GM23338 (cell line): ENCODE measurements at regions not wholly inside any gene's neighbourhood (a gene's known extent, or its start where the extent isn't known, plus 50 kb on each side); places are given as distances from the start of the nearest gene placed in this dataset.

Experiments used
- ATAC-seq: fragments of 200-7000 bp; cut with Tn5 transposase; 3 replicates; pipeline ENCODE4 v1.9.1; 2020
- DNase-seq: peaks from one replicate; pipeline ENCODE4 v3.0.0-alpha.2; 2015; ENCODE audit warnings: low spot score
- H2AFZ ChIP-seq: fragments of 200-600 bp; sonication (generic); 2 replicates; pipeline ENCODE4 v1.8.0; 2016; ENCODE audit warnings: antibody characterized with exemption, mild to moderate bottlenecking, moderate library complexity
- H3F3A ChIP-seq: fragments of 200-600 bp; sonication (generic); replicated peaks from 2 replicates; pipeline ENCODE4 v1.8.0; 2017; ENCODE audit warnings: antibody characterized with exemption, mixed run types, low read depth
- H3K27ac ChIP-seq: fragments of 200-600 bp; sonication (generic); 2 replicates; pipeline ENCODE4 v1.6.1; 2016; ENCODE audit warnings: low read depth
- H3K27me3 ChIP-seq: fragments of 200-600 bp; sonication (generic); 2 replicates; pipeline ENCODE4 v1.8.0; 2016; ENCODE audit warnings: mild to moderate bottlenecking, mixed run types, moderate library complexity; ENCODE audit not compliant: insufficient read depth
- H3K36me3 ChIP-seq: fragments of 200-600 bp; sonication (generic); 2 replicates; pipeline ENCODE4 v1.8.0; 2016; ENCODE audit warnings: mild to moderate bottlenecking; ENCODE audit not compliant: insufficient read depth
- H3K4me1 ChIP-seq: fragments of 200-600 bp; sonication (generic); 2 replicates; pipeline ENCODE4 v1.8.0; 2016; ENCODE audit warnings: mild to moderate bottlenecking, moderate library complexity; ENCODE audit not compliant: insufficient read depth
- H3K4me2 ChIP-seq: fragments of 200-600 bp; sonication (generic); 2 replicates; pipeline ENCODE4 v1.7.1; 2017; ENCODE audit warnings: mixed run types
- H3K4me3 ChIP-seq: fragments of 200-600 bp; sonication (generic); 2 replicates; pipeline ENCODE4 v1.6.1; 2016; ENCODE audit warnings: mixed run types
- H3K79me2 ChIP-seq: fragments of 200-600 bp; sonication (generic); replicated peaks from 2 replicates; pipeline ENCODE4 v1.8.0; 2017; ENCODE audit warnings: mild to moderate bottlenecking; ENCODE audit not compliant: insufficient read depth
- H3K9me2 ChIP-seq: fragments of 200-600 bp; sonication (generic); 2 replicates; pipeline ENCODE4 v1.8.0; 2017; ENCODE audit not compliant: insufficient read depth
- H4K20me1 ChIP-seq: fragments of 200-600 bp; sonication (generic); replicated peaks from 2 replicates; pipeline ENCODE4 v1.8.0; 2017; ENCODE audit warnings: mild to moderate bottlenecking; ENCODE audit not compliant: insufficient read depth
- H3K27ac Mint-ChIP-seq: 2 replicates; pipeline ENCODE4 v1.8.0; 2020; ENCODE audit warnings: inconsistent platforms, mild to moderate bottlenecking, moderate library complexity, mixed read lengths
- H3K27me3 Mint-ChIP-seq: 3 replicates; pipeline ENCODE4 v1.8.0; 2022; ENCODE audit warnings: low read depth, mild to moderate bottlenecking, moderate library complexity, mixed read lengths, inconsistent platforms; ENCODE audit not compliant: insufficient read depth, poor library complexity
- H3K36me3 Mint-ChIP-seq: 3 replicates; pipeline ENCODE4 v1.8.0; 2021; ENCODE audit warnings: low read depth, mild to moderate bottlenecking, inconsistent platforms, moderate library complexity, mixed read lengths
- H3K4me1 Mint-ChIP-seq: 3 replicates; pipeline ENCODE4 v1.8.0; 2020; ENCODE audit warnings: mild to moderate bottlenecking, inconsistent platforms, mixed read lengths
- H3K4me3 Mint-ChIP-seq: 3 replicates; pipeline ENCODE4 v1.8.0; 2021; ENCODE audit warnings: moderate library complexity, mild to moderate bottlenecking, inconsistent platforms, mixed read lengths
- H3K9me3 Mint-ChIP-seq: 3 replicates; pipeline ENCODE4 v1.8.0; 2020; ENCODE audit warnings: moderate library complexity, mild to moderate bottlenecking, inconsistent platforms, mixed read lengths
- CREB1 ChIP-seq: fragments of 250-450 bp; sonication (Bioruptor Pico); IDR thresholded peaks from 2 replicates; pipeline ENCODE4 v1.5.0; 2020; ENCODE audit warnings: low read depth, mild to moderate bottlenecking, moderate library complexity
- ETS1 ChIP-seq: IDR thresholded peaks from 2 replicates; pipeline ENCODE4 v1.6.1; 2016; ENCODE audit warnings: antibody characterized with exemption
- EZH2 ChIP-seq: fragments of 200-600 bp; sonication (generic); IDR thresholded peaks from one replicate; pipeline ENCODE4 v1.8.0; 2017; ENCODE audit warnings: antibody characterized with exemption, mild to moderate bottlenecking, low read depth; ENCODE audit not compliant: unreplicated experiment
- EZH2phosphoT487 ChIP-seq: fragments of 200-600 bp; sonication (generic); IDR thresholded peaks from one replicate; pipeline ENCODE4 v1.8.1; 2018; ENCODE audit warnings: antibody characterized with exemption; ENCODE audit not compliant: unreplicated experiment
- JUNB ChIP-seq: IDR thresholded peaks from one replicate; pipeline ENCODE4 v1.6.1; 2016; ENCODE audit warnings: antibody characterized with exemption; ENCODE audit not compliant: unreplicated experiment
- NANOG ChIP-seq: IDR thresholded peaks from 2 replicates; pipeline ENCODE4 v1.6.1; 2016; ENCODE audit warnings: antibody characterized with exemption, borderline replicate concordance
- POLR2AphosphoS5 ChIP-seq: IDR thresholded peaks from 2 replicates; pipeline ENCODE4 v1.6.1; 2016; ENCODE audit warnings: antibody characterized with exemption, low read depth
- REST ChIP-seq: IDR thresholded peaks from one replicate; pipeline ENCODE4 v1.6.1; 2018; ENCODE audit warnings: antibody characterized with exemption; ENCODE audit not compliant: unreplicated experiment
- ZNF114 ChIP-seq: fragments of 250-450 bp; sonication (Bioruptor Pico); IDR thresholded peaks from 2 replicates; pipeline ENCODE4 v1.5.0; 2020; ENCODE audit warnings: mild to moderate bottlenecking, moderate library complexity
- TF ChIP-seq, protein P1 (sequence below), 2 experiments: fragments of 200-600 bp in 1 of 2; sonication (generic) in 1 of 2; conservative IDR thresholded peaks; 2 replicates each; pipeline versions ENCODE4 v1.5.1 to v1.6.1; 2016 to 2017; ENCODE audit warnings: antibody characterized with exemption in 2 of 2, low read depth in 2 of 2, mild to moderate bottlenecking in 2 of 2, moderate library complexity in 1 of 2
- TF ChIP-seq, protein P2 (sequence below): fragments of 250-450 bp; sonication (Bioruptor Pico); IDR thresholded peaks from 2 replicates; pipeline ENCODE4 v1.5.0; 2020; ENCODE audit warnings: mild to moderate bottlenecking, moderate library complexity

GRCh38 chr7:25594122-25594521 is 365.8 kb upstream of the NPVF start:
- TF ChIP-seq REST: no peak
- no peak for TF ChIP-seq EZH2
- TF ChIP-seq ETS1: no peak
- TF ChIP-seq, protein P1, sequence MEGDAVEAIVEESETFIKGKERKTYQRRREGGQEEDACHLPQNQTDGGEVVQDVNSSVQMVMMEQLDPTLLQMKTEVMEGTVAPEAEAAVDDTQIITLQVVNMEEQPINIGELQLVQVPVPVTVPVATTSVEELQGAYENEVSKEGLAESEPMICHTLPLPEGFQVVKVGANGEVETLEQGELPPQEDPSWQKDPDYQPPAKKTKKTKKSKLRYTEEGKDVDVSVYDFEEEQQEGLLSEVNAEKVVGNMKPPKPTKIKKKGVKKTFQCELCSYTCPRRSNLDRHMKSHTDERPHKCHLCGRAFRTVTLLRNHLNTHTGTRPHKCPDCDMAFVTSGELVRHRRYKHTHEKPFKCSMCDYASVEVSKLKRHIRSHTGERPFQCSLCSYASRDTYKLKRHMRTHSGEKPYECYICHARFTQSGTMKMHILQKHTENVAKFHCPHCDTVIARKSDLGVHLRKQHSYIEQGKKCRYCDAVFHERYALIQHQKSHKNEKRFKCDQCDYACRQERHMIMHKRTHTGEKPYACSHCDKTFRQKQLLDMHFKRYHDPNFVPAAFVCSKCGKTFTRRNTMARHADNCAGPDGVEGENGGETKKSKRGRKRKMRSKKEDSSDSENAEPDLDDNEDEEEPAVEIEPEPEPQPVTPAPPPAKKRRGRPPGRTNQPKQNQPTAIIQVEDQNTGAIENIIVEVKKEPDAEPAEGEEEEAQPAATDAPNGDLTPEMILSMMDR (conservative IDR thresholded peaks at IDR 0.05; ENCODE audit: low read depth in 2 of 2): no peak
- TF ChIP-seq JUNB: no peak
- no peak for TF ChIP-seq CREB1 (CRISPR knock-in tag)
- no peak for TF ChIP-seq NANOG
- TF ChIP-seq EZH2phosphoT487: no peak
- TF ChIP-seq ZNF114 (CRISPR knock-in tag): no peak
- TF ChIP-seq, protein P2, sequence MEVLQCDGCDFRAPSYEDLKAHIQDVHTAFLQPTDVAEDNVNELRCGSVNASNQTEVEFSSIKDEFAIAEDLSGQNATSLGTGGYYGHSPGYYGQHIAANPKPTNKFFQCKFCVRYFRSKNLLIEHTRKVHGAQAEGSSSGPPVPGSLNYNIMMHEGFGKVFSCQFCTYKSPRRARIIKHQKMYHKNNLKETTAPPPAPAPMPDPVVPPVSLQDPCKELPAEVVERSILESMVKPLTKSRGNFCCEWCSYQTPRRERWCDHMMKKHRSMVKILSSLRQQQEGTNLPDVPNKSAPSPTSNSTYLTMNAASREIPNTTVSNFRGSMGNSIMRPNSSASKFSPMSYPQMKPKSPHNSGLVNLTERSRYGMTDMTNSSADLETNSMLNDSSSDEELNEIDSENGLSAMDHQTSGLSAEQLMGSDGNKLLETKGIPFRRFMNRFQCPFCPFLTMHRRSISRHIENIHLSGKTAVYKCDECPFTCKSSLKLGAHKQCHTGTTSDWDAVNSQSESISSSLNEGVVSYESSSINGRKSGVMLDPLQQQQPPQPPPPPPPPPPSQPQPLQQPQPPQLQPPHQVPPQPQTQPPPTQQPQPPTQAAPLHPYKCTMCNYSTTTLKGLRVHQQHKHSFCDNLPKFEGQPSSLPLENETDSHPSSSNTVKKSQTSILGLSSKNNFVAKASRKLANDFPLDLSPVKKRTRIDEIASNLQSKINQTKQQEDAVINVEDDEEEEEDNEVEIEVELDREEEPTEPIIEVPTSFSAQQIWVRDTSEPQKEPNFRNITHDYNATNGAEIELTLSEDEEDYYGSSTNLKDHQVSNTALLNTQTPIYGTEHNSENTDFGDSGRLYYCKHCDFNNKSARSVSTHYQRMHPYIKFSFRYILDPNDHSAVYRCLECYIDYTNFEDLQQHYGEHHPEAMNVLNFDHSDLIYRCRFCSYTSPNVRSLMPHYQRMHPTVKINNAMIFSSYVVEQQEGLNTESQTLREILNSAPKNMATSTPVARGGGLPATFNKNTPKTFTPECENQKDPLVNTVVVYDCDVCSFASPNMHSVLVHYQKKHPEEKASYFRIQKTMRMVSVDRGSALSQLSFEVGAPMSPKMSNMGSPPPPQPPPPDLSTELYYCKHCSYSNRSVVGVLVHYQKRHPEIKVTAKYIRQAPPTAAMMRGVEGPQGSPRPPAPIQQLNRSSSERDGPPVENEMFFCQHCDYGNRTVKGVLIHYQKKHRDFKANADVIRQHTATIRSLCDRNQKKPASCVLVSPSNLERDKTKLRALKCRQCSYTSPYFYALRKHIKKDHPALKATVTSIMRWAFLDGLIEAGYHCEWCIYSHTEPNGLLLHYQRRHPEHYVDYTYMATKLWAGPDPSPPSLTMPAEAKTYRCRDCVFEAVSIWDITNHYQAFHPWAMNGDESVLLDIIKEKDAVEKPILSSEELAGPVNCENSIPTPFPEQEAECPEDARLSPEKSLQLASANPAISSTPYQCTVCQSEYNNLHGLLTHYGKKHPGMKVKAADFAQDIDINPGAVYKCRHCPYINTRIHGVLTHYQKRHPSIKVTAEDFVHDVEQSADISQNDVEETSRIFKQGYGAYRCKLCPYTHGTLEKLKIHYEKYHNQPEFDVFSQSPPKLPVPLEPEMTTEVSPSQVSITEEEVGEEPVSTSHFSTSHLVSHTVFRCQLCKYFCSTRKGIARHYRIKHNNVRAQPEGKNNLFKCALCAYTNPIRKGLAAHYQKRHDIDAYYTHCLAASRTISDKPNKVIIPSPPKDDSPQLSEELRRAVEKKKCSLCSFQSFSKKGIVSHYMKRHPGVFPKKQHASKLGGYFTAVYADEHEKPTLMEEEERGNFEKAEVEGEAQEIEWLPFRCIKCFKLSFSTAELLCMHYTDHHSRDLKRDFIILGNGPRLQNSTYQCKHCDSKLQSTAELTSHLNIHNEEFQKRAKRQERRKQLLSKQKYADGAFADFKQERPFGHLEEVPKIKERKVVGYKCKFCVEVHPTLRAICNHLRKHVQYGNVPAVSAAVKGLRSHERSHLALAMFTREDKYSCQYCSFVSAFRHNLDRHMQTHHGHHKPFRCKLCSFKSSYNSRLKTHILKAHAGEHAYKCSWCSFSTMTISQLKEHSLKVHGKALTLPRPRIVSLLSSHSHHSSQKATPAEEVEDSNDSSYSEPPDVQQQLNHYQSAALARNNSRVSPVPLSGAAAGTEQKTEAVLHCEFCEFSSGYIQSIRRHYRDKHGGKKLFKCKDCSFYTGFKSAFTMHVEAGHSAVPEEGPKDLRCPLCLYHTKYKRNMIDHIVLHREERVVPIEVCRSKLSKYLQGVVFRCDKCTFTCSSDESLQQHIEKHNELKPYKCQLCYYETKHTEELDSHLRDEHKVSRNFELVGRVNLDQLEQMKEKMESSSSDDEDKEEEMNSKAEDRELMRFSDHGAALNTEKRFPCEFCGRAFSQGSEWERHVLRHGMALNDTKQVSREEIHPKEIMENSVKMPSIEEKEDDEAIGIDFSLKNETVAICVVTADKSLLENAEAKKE (CRISPR knock-in tag): no peak
- TF ChIP-seq POLR2AphosphoS5: no peak
- no peaks in the 10 kb centered on the region for H4K20me1 ChIP-seq
- H3K27ac ChIP-seq: no peak overlapping the region
- no peak overlapping the region for H3K4me3 ChIP-seq
- DNase-seq (no peak), ATAC-seq (no peak)
- Mint-ChIP-seq H3K27me3 (no peaks in the 10 kb centered on the region), H3K4me3 (no peak overlapping the region), H3K27ac (no peak overlapping the region), H3K4me1 (no peaks in the 10 kb centered on the region), H3K36me3 (no peaks in the 10 kb centered on the region), H3K9me3 (no peaks in the 10 kb centered on the region)
- no peaks in the 10 kb centered on the region for H3K36me3 ChIP-seq
- H3K4me1 ChIP-seq: peaks cover 5% of the 10 kb centered on the region; the same call in 1 of the 2 replicates
- no peaks in the 10 kb centered on the region for H3K27me3 ChIP-seq
- no peaks in the 10 kb centered on the region for H3F3A ChIP-seq
- no peaks in the 10 kb centered on the region for H3K9me2 ChIP-seq
- no peak overlapping the region for H2AFZ ChIP-seq
- H3K4me2 ChIP-seq: no peak overlapping the region
- H3K79me2 ChIP-seq: no peaks in the 10 kb centered on the region
